ENCODE measurements at regions not wholly inside any gene's neighbourhood (a gene's known extent, or its start where the extent isn't known, plus 50 kb on each side); places are given as distances from the start of the nearest gene placed in this dataset.

DNA sequence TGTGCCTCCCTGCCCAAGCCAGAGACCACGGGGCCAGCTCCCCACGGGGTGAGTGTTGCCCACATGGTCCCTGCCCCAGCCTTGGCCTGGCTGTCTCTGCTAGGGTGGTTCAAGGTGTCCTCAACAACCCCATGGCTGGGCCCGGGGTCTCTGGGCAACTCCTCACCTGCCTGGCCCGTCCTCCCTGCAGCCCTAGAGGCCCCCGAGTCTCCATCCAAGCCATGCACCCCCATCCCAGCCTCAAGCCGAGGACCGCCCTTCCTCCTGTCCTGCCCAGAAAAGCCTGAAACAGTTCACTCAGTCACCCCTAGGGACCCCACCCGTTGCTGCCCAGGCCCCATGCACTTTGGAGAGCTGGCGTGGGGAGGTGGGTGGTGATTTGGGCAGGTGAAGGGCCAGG is 120.9 kb downstream of the FAM53A start:
- ATAC-seq (no peak), DNase-seq (no peak)
- peaks cover 3% of the 10 kb centered on the region for H3K4me1 ChIP-seq (ENCODE audit: low read depth)
- no peaks in the 10 kb centered on the region for H3K9me3 ChIP-seq
- intact Hi-C loops (cut with DNase I, micrococcal nuclease), result no loop called here
- H3K36me3 ChIP-seq (ENCODE audit: low read depth), result no peaks in the 10 kb centered on the region
- TF ChIP-seq, protein P1, sequence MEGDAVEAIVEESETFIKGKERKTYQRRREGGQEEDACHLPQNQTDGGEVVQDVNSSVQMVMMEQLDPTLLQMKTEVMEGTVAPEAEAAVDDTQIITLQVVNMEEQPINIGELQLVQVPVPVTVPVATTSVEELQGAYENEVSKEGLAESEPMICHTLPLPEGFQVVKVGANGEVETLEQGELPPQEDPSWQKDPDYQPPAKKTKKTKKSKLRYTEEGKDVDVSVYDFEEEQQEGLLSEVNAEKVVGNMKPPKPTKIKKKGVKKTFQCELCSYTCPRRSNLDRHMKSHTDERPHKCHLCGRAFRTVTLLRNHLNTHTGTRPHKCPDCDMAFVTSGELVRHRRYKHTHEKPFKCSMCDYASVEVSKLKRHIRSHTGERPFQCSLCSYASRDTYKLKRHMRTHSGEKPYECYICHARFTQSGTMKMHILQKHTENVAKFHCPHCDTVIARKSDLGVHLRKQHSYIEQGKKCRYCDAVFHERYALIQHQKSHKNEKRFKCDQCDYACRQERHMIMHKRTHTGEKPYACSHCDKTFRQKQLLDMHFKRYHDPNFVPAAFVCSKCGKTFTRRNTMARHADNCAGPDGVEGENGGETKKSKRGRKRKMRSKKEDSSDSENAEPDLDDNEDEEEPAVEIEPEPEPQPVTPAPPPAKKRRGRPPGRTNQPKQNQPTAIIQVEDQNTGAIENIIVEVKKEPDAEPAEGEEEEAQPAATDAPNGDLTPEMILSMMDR (IDR thresholded peaks at IDR 0.05), result no peak
- no peak overlapping the region for H3K4me3 ChIP-seq

DNA sequence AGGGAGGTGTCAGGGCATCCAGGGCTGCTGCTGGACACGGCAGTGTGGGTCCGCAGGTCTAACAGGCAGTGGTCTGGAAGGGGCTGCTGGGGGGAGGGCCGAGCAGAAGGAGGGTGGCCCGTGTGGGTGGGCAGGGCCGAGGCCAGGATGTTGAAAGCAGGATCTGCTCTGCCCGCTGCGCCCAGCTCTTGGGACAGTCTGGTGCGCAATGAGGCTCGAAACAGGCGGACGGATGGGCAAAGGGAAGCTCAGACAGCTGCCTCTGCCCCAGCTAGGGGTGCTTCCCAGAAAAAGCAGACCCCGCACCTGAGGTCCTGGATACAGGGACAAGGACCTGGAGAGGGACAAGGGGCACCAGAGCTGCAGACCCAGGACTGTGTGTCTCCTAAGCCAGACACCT is 121.3 kb downstream of the FAM53A start:
- H3K36me3 ChIP-seq (ENCODE audit: low read depth), result no peaks in the 10 kb centered on the region
- intact Hi-C loops (cut with DNase I, micrococcal nuclease), result no loop called here
- no peak for DNase-seq
- ATAC-seq, result no peak
- TF ChIP-seq, protein P1 (IDR thresholded peaks at IDR 0.05), result no peak
- peaks cover 3% of the 10 kb centered on the region for H3K4me1 ChIP-seq (ENCODE audit: low read depth)
- H3K9me3 ChIP-seq, result no peaks in the 10 kb centered on the region
- no peak overlapping the region for H3K4me3 ChIP-seq

DNA sequence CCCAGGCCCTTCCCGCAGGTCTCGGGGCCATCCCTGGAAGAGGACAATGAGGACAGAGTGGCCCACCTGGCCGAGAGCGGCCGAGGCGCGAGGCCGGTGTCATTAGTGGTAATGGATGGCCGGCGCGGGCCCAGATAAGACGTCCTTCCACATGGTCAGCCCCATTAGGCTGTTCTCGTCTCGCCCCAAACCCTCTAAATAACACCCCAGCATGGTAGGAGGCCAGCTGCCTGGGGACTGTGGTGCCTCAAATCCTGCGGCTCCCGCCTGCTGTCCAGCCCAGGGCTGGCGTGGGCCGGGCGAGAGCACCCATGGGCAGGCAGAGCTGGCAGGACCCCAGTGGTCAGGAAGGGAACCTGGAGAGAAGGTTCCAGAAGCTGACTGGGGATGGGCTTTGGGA is 121.7 kb downstream of the FAM53A start:
- no peak for DNase-seq
- no peak for ATAC-seq
- no peak overlapping the region for H3K4me3 ChIP-seq
- H3K4me1 ChIP-seq (ENCODE audit: low read depth), result peaks cover 3% of the 10 kb centered on the region
- no peaks in the 10 kb centered on the region for H3K36me3 ChIP-seq (ENCODE audit: low read depth)
- no peaks in the 10 kb centered on the region for H3K9me3 ChIP-seq
- intact Hi-C loops (cut with DNase I, micrococcal nuclease), result no loop called here
- TF ChIP-seq, protein P1 (IDR thresholded peaks at IDR 0.05), result no peak

DNA sequence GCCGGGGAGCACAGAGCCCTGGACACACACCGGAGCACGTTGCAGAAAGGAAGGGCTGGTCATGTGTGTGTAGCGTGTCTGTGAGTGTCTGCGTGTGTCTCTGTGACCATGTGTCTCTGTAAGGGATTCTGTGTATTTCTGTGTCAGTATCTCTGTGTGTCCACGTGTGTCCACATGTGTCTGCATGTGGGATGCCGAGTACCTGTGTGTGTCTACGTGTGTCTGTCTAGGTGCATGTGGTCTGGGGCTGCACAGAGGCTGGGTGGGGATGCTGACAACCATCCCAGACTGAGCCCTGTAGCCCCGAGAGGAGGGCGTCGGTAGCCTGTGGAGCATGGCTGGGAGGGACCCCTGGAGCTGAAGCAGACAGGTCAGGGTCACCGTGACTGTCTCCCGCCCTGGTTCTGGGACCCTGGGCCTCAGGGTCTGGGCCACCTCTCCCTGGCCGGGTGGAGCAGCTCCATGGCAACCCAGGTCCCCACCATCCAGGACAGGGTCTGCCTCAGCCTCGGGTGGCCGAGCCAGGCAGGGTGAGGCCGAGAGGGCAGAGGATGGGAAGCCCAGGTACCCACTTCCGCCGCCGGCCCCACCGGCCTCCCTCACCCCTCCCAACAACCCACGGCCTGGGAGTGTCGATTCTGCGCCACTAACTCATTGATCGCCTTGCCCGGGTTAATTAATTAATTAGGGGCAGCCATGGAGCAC is 122.7 kb downstream of the FAM53A start:
- intact Hi-C loops (cut with DNase I, micrococcal nuclease), result no loop called here
- Histone ChIP-seq H3K9me3 (no peaks in the 10 kb centered on the region), H3K36me3 (ENCODE audit: low read depth) (no peaks in the 10 kb centered on the region), H3K4me3 (no peak overlapping the region), H3K4me1 (ENCODE audit: low read depth) (no peaks in the 10 kb centered on the region)
- TF ChIP-seq, protein P1 (IDR thresholded peaks at IDR 0.05), result no peak
- ATAC-seq, result no peak
- no peak for DNase-seq

DNA sequence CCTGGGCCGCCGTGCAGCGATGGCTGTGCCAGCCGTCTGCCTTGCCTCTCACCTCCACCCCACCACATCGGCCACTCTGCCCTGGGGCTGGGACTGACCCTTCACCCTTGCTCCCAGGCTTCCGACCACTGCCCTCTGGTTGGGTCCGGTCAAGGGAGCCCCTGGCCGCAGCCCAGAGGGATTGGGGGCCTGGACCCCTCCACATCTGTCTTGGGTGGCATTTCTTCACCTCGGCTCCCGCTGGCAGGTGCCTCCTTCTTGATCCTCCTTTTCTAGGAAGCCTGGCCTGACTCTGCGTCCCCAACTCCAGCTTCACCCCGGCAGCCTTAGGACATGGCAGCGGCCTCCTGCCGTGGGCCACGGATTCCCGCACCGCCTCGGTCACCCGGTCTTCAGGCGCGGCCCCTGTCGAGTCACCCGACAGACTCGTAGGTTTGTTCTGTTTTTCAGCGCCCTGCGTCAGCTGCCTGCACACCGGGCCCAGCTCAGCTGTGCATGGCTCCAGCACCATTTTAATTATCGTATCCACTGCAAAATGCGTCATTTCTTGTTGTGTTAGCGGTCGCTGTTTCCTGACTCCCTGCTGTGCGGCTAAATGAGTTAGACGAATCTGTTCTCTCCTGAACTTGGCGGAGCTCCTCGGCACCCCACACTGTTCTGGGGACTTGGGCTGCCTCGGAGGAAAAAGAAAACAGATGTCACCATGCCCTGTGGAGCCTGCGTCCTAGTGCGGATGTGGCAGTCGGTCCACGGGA is 124.0 kb downstream of the FAM53A start:
- no peaks in the 10 kb centered on the region for H3K9me3 ChIP-seq
- H3K36me3 ChIP-seq (ENCODE audit: low read depth), result no peaks in the 10 kb centered on the region
- intact Hi-C loops (cut with DNase I, micrococcal nuclease), result no loop called here
- H3K4me1 ChIP-seq (ENCODE audit: low read depth), result no peaks in the 10 kb centered on the region
- TF ChIP-seq, protein P1 (IDR thresholded peaks at IDR 0.05), result no peak
- ATAC-seq (no peak), DNase-seq (no peak)
- H3K4me3 ChIP-seq, result no peak overlapping the region
